ENCODE measurements at regions not wholly inside any gene's neighbourhood (a gene's known extent, or its start where the extent isn't known, plus 50 kb on each side); places are given as distances from the start of the nearest gene placed in this dataset.

DNA sequence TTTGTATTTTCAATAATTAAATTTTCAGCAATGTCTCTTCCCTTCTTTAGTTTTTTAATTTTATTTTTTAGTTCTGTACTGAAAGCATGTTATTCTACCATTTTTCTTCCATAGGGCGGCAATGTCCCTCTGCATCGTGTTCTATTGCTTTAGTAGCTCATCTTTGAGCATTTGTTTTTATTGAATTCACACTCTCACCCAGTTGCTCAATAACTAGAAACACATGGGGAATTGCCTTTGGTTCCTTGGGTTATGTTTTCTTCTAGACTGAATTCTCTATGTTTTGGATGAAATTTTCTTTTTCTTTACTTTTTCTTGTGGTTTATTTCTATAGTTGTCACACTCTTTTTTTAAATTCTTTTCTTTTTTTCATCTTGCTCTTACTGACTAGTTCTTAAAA lies 233.8 kb upstream of the LDB2 start:
- H3K27ac ChIP-seq (ENCODE audit: control insufficient read depth, insufficient read depth, low read length): no peak overlapping the region
- no peaks in the 10 kb centered on the region for H3K4me1 ChIP-seq (ENCODE audit: control insufficient read depth, extremely low read depth, insufficient read depth, low read length)
- H3K4me3 ChIP-seq (ENCODE audit: control insufficient read depth in 2 of 3, extremely low read depth in 1 of 3, insufficient read depth in 2 of 3, low read depth in 1 of 3, low read length in 3 of 3): no peak overlapping the region
- H4K20me1 ChIP-seq (ENCODE audit: control insufficient read depth, extremely low read depth, insufficient read depth, low read length): no peaks in the 10 kb centered on the region
- FAIRE-seq: no peak
- no peak overlapping the region for H2AFZ ChIP-seq (ENCODE audit: control insufficient read depth, low read length)
- TF ChIP-seq, protein P1, sequence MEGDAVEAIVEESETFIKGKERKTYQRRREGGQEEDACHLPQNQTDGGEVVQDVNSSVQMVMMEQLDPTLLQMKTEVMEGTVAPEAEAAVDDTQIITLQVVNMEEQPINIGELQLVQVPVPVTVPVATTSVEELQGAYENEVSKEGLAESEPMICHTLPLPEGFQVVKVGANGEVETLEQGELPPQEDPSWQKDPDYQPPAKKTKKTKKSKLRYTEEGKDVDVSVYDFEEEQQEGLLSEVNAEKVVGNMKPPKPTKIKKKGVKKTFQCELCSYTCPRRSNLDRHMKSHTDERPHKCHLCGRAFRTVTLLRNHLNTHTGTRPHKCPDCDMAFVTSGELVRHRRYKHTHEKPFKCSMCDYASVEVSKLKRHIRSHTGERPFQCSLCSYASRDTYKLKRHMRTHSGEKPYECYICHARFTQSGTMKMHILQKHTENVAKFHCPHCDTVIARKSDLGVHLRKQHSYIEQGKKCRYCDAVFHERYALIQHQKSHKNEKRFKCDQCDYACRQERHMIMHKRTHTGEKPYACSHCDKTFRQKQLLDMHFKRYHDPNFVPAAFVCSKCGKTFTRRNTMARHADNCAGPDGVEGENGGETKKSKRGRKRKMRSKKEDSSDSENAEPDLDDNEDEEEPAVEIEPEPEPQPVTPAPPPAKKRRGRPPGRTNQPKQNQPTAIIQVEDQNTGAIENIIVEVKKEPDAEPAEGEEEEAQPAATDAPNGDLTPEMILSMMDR (optimal IDR thresholded peaks at IDR 0.05 in 1 of 3, IDR thresholded peaks at IDR 0.05 in 1 of 3, conservative IDR thresholded peaks at IDR 0.05 in 1 of 3; ENCODE audit: extremely low read depth in 1 of 3, insufficient read depth in 2 of 3, low read length in 3 of 3): no peak
- TF ChIP-seq EZH2 (IDR thresholded peaks at IDR 0.05; ENCODE audit: low read length): no peak
- no peak overlapping the region for H3K4me2 ChIP-seq (ENCODE audit: control insufficient read depth, extremely low read depth, insufficient read depth, low read depth, low read length)
- no peaks in the 10 kb centered on the region for H3K9me1 ChIP-seq (ENCODE audit: control insufficient read depth, extremely low read depth, insufficient read depth, low read length)
- no peaks in the 10 kb centered on the region for H3K27me3 ChIP-seq (ENCODE audit: control insufficient read depth, extremely low read depth, insufficient read depth, low read length)
- H3K9ac ChIP-seq (ENCODE audit: control insufficient read depth, extremely low read depth, insufficient read depth, low read length): no peak overlapping the region
- no peaks in the 10 kb centered on the region for H3K9me3 ChIP-seq (ENCODE audit: control insufficient read depth, low read depth, low read length)
- no peaks in the 10 kb centered on the region for H3K36me3 ChIP-seq (ENCODE audit: control insufficient read depth in 2 of 2, extremely low read depth in 1 of 2, insufficient read depth in 2 of 2, low read length in 2 of 2)
- DNase-seq (ENCODE audit: low read depth, low spot score): no peak
- no peaks in the 10 kb centered on the region for H3K79me2 ChIP-seq (ENCODE audit: control insufficient read depth, insufficient read depth, low read length)
- dilution Hi-C loops (cut with MboI; ENCODE audit: extremely low pct_ligation_motif_present, low sequenced_read_pairs): no loop called here

DNA sequence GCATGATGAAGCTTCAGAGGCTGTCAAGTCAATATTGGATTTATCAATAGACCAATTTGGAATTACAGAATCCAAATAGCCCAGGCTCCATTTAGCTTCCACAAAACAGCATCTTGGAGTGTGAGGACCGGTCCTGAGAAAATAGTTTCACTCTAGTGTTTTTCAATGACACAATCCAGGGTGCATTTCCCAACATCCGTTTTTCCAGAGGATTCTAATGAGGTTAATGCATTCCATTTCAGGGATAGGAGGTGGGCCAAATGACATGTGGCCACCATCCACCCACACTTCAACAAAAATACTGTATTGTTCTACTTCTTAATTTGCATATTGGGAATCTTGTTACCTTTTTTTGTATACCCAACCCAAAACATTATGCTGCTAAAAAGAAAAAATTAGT lies 229.8 kb upstream of the LDB2 start:
- H3K4me2 ChIP-seq (ENCODE audit: control insufficient read depth, extremely low read depth, insufficient read depth, low read depth, low read length): no peak overlapping the region
- no peak for FAIRE-seq
- dilution Hi-C loops (cut with MboI; ENCODE audit: extremely low pct_ligation_motif_present, low sequenced_read_pairs): no loop called here

More for the DNA sequence above, 229.8 kb upstream of the LDB2 start:
- no peak overlapping the region for H2AFZ ChIP-seq (ENCODE audit: control insufficient read depth, low read length)
- no peaks in the 10 kb centered on the region for H4K20me1 ChIP-seq (ENCODE audit: control insufficient read depth, extremely low read depth, insufficient read depth, low read length)
- H3K27me3 ChIP-seq (ENCODE audit: control insufficient read depth, extremely low read depth, insufficient read depth, low read length): no peaks in the 10 kb centered on the region
- H3K9ac ChIP-seq (ENCODE audit: control insufficient read depth, extremely low read depth, insufficient read depth, low read length): no peak overlapping the region
- no peaks in the 10 kb centered on the region for H3K4me1 ChIP-seq (ENCODE audit: control insufficient read depth, extremely low read depth, insufficient read depth, low read length)
- TF ChIP-seq, protein P1 (optimal IDR thresholded peaks at IDR 0.05 in 1 of 3, IDR thresholded peaks at IDR 0.05 in 1 of 3, conservative IDR thresholded peaks at IDR 0.05 in 1 of 3; ENCODE audit: extremely low read depth in 1 of 3, insufficient read depth in 2 of 3, low read length in 3 of 3): no peak
- TF ChIP-seq EZH2 (IDR thresholded peaks at IDR 0.05; ENCODE audit: low read length): no peak
- no peak for DNase-seq (ENCODE audit: low read depth, low spot score)
- no peaks in the 10 kb centered on the region for H3K9me3 ChIP-seq (ENCODE audit: control insufficient read depth, low read depth, low read length)
- H3K9me1 ChIP-seq (ENCODE audit: control insufficient read depth, extremely low read depth, insufficient read depth, low read length): no peaks in the 10 kb centered on the region
- H3K36me3 ChIP-seq (ENCODE audit: control insufficient read depth in 2 of 2, extremely low read depth in 1 of 2, insufficient read depth in 2 of 2, low read length in 2 of 2): no peaks in the 10 kb centered on the region
- no peaks in the 10 kb centered on the region for H3K79me2 ChIP-seq (ENCODE audit: control insufficient read depth, insufficient read depth, low read length)
- no peak overlapping the region for H3K27ac ChIP-seq (ENCODE audit: control insufficient read depth, insufficient read depth, low read length)
- no peak overlapping the region for H3K4me3 ChIP-seq (ENCODE audit: control insufficient read depth in 2 of 3, extremely low read depth in 1 of 3, insufficient read depth in 2 of 3, low read depth in 1 of 3, low read length in 3 of 3)

Measured in keratinocyte (primary cell).